ENCODE measurements at regions not wholly inside any gene's neighbourhood (a gene's known extent, or its start where the extent isn't known, plus 50 kb on each side); places are given as distances from the start of the nearest gene placed in this dataset.

DNA sequence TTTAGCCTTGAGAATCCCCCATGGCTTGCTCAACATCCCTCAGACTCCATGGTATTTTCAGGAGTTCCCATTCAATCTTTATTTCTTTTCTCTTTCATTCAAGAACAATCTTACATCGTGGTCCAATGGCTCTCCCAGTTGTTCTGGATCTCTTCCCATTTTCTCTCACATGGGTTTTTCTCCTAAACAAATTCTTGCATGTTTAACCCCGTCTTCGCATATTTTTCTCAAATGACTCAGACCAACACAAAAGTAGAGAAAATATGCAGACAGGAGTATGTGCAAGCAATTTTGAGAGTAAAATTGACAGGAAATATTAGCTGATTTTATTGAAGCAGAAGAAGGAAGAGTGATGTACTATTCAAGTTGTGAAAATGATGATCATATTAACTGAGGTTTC lies 396.4 kb upstream of the TRAM1L1 start:
- no peak for DNase-seq (ENCODE audit: low read depth in 1 of 2, low spot score in 1 of 2)
- Histone ChIP-seq H3K27ac (replicated peaks) (no peak overlapping the region), H3K4me3 (replicated peaks; ENCODE audit: insufficient read depth, low read length) (no peak overlapping the region), H3K27me3 (ENCODE audit: insufficient read depth, poor library complexity, severe bottlenecking) (no peaks in the 10 kb centered on the region)
- TF ChIP-seq POLR2AphosphoS5 (IDR thresholded peaks at IDR 0.05; ENCODE audit: low read depth) (no peak), SPI1 (IDR thresholded peaks at IDR 0.05; ENCODE audit: borderline replicate concordance, low read depth) (no peak), GABPA (IDR thresholded peaks at IDR 0.05; ENCODE audit: low read depth) (no peak)
- TF ChIP-seq, protein P1, sequence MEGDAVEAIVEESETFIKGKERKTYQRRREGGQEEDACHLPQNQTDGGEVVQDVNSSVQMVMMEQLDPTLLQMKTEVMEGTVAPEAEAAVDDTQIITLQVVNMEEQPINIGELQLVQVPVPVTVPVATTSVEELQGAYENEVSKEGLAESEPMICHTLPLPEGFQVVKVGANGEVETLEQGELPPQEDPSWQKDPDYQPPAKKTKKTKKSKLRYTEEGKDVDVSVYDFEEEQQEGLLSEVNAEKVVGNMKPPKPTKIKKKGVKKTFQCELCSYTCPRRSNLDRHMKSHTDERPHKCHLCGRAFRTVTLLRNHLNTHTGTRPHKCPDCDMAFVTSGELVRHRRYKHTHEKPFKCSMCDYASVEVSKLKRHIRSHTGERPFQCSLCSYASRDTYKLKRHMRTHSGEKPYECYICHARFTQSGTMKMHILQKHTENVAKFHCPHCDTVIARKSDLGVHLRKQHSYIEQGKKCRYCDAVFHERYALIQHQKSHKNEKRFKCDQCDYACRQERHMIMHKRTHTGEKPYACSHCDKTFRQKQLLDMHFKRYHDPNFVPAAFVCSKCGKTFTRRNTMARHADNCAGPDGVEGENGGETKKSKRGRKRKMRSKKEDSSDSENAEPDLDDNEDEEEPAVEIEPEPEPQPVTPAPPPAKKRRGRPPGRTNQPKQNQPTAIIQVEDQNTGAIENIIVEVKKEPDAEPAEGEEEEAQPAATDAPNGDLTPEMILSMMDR (IDR thresholded peaks at IDR 0.05; ENCODE audit: insufficient read depth, low read length) = no peak
- TF ChIP-seq, protein P2, sequence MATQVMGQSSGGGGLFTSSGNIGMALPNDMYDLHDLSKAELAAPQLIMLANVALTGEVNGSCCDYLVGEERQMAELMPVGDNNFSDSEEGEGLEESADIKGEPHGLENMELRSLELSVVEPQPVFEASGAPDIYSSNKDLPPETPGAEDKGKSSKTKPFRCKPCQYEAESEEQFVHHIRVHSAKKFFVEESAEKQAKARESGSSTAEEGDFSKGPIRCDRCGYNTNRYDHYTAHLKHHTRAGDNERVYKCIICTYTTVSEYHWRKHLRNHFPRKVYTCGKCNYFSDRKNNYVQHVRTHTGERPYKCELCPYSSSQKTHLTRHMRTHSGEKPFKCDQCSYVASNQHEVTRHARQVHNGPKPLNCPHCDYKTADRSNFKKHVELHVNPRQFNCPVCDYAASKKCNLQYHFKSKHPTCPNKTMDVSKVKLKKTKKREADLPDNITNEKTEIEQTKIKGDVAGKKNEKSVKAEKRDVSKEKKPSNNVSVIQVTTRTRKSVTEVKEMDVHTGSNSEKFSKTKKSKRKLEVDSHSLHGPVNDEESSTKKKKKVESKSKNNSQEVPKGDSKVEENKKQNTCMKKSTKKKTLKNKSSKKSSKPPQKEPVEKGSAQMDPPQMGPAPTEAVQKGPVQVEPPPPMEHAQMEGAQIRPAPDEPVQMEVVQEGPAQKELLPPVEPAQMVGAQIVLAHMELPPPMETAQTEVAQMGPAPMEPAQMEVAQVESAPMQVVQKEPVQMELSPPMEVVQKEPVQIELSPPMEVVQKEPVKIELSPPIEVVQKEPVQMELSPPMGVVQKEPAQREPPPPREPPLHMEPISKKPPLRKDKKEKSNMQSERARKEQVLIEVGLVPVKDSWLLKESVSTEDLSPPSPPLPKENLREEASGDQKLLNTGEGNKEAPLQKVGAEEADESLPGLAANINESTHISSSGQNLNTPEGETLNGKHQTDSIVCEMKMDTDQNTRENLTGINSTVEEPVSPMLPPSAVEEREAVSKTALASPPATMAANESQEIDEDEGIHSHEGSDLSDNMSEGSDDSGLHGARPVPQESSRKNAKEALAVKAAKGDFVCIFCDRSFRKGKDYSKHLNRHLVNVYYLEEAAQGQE (IDR thresholded peaks at IDR 0.05; ENCODE audit: insufficient replicate concordance, low read depth) = no peak

DNA sequence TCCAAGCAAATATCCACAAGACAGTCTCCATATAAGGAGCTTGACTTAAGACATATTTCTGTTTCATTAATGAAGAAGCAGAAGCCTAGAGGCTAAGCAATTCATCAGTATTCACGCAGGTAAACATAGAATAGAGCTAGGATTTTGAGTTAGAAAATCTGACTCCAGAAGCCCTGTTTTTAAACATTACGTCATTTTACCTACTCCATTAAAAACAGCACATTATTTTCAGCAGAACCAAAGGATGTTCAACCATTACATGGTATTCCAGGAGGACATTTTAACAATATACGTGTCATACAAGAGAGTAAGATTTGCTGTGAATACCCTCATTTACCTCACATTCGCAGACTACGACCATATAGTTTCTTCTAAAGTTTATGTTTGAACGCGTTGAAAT lies 403.3 kb upstream of the TRAM1L1 start:
- Histone ChIP-seq H3K4me3 (replicated peaks; ENCODE audit: insufficient read depth, low read length) (no peak overlapping the region), H3K27me3 (ENCODE audit: insufficient read depth, poor library complexity, severe bottlenecking) (no peaks in the 10 kb centered on the region), H3K27ac (replicated peaks) (no peak overlapping the region)
- TF ChIP-seq, protein P1 (IDR thresholded peaks at IDR 0.05; ENCODE audit: insufficient read depth, low read length) = no peak
- TF ChIP-seq POLR2AphosphoS5 (IDR thresholded peaks at IDR 0.05; ENCODE audit: low read depth) = no peak
- TF ChIP-seq GABPA (IDR thresholded peaks at IDR 0.05; ENCODE audit: low read depth) = no peak
- no peak for DNase-seq (ENCODE audit: low read depth in 1 of 2, low spot score in 1 of 2)

DNA sequence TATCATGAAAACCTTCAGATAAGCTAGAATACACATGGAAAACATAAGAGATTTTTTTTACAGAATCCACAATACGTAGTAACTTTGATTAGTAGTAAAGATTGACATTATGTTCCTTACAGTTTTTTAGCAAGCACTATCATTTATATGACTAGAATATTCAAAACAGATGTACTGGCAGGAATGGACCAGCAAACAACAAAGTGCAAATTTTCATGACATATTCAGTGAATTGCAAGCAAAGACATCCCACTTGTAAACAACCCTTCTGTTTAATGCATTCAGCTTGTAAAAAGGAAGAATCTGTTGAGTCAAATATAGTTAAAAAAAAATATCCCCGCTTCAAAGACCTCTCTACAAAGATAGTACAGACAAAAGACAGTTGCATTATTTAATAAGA lies 403.7 kb upstream of the TRAM1L1 start:
- Histone ChIP-seq H3K4me3 (replicated peaks; ENCODE audit: insufficient read depth, low read length) (no peak overlapping the region), H3K27me3 (ENCODE audit: insufficient read depth, poor library complexity, severe bottlenecking) (no peaks in the 10 kb centered on the region), H3K27ac (replicated peaks) (no peak overlapping the region)
- no peak for DNase-seq (ENCODE audit: low read depth in 1 of 2, low spot score in 1 of 2)
- TF ChIP-seq SPI1 (IDR thresholded peaks at IDR 0.05; ENCODE audit: borderline replicate concordance, low read depth) (no peak), POLR2AphosphoS5 (IDR thresholded peaks at IDR 0.05; ENCODE audit: low read depth) (no peak), GABPA (IDR thresholded peaks at IDR 0.05; ENCODE audit: low read depth) (no peak)
- TF ChIP-seq, protein P1 (IDR thresholded peaks at IDR 0.05; ENCODE audit: insufficient read depth, low read length) = no peak
- TF ChIP-seq, protein P2 (IDR thresholded peaks at IDR 0.05; ENCODE audit: insufficient replicate concordance, low read depth) = no peak

GRCh38 chr4:117491516-117491915 lies 406.1 kb upstream of the TRAM1L1 start:
- Histone ChIP-seq H3K27me3 (ENCODE audit: insufficient read depth, poor library complexity, severe bottlenecking) (no peaks in the 10 kb centered on the region), H3K27ac (replicated peaks) (no peak overlapping the region), H3K4me3 (replicated peaks; ENCODE audit: insufficient read depth, low read length) (no peak overlapping the region)
- TF ChIP-seq, protein P2 (IDR thresholded peaks at IDR 0.05; ENCODE audit: insufficient replicate concordance, low read depth) = no peak
- no peak for TF ChIP-seq POLR2AphosphoS5 (IDR thresholded peaks at IDR 0.05; ENCODE audit: low read depth)
- TF ChIP-seq, protein P1 (IDR thresholded peaks at IDR 0.05; ENCODE audit: insufficient read depth, low read length) = no peak
- DNase-seq (ENCODE audit: low read depth in 1 of 2, low spot score in 1 of 2) = no peak
